ENCODE measurements at regions not wholly inside any gene's neighbourhood (a gene's known extent, or its start where the extent isn't known, plus 50 kb on each side); places are given as distances from the start of the nearest gene placed in this dataset.

DNA sequence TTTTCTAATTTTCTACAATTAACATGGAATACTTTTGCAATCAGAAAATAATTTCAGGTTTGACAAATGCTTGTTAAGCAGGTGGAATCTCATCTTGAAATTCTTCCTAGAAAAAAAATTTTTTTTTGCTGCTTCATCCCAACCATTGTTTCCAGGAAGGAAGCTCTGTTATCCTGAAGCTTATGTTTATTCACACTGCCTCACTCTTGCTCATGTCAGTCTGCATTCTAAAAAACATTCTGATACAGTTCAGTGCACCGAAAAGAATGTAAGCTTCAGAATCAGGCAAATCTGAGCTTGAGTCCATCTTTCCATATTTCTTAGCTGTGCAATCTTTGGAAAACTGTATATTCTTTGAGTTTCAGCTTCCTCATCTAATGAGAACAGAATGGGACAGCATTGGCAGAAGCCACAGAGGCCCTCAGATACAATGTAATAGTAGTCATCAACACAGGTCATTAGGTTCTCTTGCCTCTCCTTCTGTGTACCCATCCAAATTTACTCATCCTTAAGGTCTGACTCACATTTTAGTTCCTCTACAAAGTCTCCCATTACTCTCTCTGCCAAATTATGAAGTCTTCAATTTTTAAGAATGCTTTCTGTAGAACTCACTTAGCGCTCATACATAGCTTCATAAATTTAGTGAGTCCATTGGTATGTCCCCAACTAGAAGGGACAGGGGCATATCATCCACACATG is 881.8 kb upstream of the NR2F2 start:
- ATAC-seq (no peak), DNase-seq (no peak)

DNA sequence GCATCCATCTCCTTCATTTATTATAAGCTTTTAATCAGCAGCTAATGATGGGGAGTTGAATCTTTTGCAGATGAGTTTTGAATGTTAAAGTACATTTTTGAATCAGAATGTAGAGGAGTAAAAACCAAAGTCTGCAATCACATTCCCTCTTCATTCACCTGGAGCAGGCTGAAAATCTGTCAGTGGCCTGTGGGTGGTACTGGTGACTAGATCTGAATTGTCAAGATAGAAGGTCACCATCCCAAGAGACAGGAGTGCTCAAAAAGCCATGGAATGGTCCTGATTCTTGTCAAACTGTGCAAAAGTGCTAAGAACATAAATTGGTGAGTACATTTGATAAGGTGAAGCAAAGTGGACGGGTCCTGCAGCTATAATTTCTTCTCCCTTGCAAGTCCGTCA is 881.3 kb upstream of the NR2F2 start:
- no peak for DNase-seq
- no peak for ATAC-seq

DNA sequence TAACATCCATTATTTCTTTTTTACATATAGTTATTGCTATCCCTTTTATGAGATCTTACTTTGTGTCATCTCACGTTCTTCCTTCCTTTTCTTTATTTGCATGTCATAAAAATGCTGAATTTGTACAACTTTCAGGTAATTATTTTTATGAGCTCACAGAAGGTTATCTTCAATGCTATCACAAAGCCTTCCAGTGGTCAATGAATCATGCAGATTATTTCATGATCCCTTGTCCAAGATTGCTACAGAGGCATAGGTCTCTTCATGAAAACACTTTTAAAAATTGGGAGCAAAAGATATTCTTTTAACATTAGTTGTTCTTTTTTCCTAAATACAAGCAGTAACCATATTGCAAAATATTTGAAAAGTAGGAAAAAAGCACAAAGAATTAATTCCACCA is 880.1 kb upstream of the NR2F2 start:
- DNase-seq (no peak), ATAC-seq (no peak)

DNA sequence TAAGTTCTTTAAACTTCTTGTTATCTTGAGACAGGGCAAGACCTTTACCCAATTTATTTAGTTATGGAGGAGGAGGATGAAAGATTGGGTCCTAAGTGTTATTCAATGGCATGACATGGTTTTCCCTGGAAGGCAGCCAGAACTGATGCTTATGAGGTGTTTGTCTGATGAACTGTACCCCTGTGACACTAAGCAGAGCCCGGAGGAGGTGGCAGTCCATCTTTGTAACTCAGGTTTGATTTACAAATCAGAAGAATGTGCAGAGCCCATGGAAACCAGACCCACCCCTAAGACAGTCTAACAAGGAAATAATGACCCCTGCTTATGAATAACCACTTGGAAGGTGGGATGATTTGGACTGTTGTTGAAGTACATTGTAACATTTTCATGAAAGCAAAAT is 878.6 kb upstream of the NR2F2 start:
- no peak for ATAC-seq

GRCh38 chr15:95454403-95455262 is 875.9 kb upstream of the NR2F2 start:
- no peak for ATAC-seq
- no peak for DNase-seq

More for the DNA sequence above, 878.6 kb upstream of the NR2F2 start:
- DNase-seq, result no peak

- ATAC-seq (no peak), DNase-seq (no peak)
These were observed 873.0 kb upstream of the NR2F2 start for GRCh38 chr15:95457520-95457919.

- DNase-seq (no peak), ATAC-seq (no peak)
These were observed 871.8 kb upstream of the NR2F2 start for GRCh38 chr15:95458721-95459120.

GRCh38 chr15:95459273-95459672 is 871.2 kb upstream of the NR2F2 start:
- ATAC-seq (no peak), DNase-seq (no peak)

DNA sequence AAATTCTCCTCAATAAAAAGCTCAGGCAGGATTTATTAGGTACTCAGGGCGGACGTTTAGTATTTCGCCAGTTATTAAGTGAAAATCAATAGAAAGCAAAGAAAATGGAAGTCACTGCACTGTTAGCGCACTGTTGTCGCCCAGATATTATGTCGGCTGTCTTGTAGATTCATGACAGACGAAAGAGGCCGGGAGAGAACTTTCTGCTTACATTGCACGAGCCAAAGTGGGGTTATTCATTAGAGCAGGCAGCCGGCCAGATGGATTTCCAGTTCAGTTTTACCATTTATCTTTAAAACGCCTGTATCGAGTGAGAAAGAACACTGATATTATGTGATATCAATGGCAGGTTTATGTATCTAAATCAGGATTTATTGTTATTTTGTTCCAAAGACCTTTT is 866.0 kb upstream of the NR2F2 start:
- no peak for DNase-seq
- no peak for ATAC-seq

DNA sequence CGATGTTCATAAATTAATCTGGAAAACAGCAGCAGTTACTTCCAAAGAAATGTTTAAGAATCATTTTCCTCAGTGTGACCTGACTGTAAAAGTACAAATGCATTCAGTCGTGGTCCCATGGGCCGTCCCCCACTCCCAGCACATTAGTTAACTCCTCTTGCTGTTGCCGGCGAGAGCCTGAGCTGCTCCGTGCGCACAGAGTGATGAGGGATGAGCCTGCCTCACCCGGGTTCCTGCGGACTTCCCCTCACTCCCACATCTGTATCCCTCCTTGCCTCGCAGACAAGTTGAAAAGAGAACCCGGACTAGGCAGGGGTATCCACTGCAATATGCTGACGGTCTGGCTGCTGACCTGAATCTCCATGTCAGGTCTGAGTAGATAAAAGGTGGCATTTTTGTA is 861.7 kb upstream of the NR2F2 start:
- DNase-seq, result no peak
- no peak for ATAC-seq

DNA sequence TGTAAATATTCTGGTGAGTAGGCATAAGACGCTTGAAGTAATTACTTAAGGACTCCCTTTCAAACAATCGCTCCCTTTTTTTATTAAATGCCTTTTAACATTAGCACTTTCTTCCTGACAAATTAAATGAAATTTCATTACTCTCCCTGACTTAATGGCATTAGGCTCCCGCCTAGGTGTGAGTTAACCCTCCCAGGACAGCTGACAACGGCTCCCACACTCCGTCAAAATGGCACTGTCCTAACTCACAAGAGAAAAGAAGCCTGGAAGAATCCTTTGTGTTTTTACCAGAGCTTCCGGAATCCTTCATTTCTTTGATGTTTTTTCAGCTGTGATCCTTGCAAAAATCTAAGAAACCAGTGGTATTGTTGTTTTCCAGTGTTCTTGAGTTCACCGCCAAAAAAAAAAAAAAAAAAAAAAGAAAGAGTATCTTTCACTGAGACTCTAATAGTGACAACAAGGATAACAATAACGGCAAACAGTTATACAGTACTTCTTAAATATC is 861.0 kb upstream of the NR2F2 start:
- no peak for DNase-seq
- ATAC-seq, result no peak

- ATAC-seq (no peak), DNase-seq (no peak)
These were observed 860.0 kb upstream of the NR2F2 start for GRCh38 chr15:95470529-95470928.

GRCh38 chr15:95470997-95471689 is 859.4 kb upstream of the NR2F2 start:
- DNase-seq (no peak), ATAC-seq (no peak)

DNA sequence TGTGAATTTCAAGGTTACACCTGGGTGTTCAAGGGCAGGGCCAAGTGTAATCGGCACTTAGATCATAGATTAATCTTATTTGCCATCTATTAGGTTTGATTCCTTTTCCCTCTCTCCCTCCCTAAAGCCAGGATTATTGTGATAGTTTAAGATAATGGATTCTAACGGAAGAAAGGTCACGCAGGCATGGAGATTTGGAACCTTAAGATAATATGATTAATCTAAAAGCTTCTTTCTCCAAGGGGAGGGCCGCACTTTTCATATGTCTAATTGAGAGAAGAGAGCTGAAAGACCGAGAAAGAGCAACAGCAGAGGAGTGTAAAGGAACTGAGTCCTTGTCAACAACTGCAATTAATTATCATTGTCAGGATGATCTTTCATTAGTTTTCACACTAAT is 858.8 kb upstream of the NR2F2 start:
- no peak for ATAC-seq
- no peak for DNase-seq

GRCh38 chr15:95475067-95475466 is 855.4 kb upstream of the NR2F2 start:
- ATAC-seq (no peak), DNase-seq (no peak)

DNA sequence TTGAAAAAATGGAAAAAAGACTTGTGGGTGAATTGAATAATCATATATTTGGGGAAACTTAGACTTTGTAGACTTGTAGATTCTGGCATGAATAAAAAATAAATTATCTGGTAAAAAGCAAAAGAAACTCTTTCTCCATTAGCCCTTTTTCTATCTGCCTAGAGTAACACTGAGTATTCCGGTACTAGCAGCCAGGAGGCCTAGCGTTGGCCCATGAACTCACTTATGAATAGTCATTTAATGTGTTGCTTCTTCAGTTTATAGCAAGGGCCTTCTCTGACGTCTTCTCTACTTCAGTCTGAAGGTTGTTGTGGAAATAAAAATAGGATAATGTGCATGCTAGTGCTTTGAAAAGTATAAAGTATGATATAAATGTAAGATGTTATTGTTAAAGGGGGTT is 851.2 kb upstream of the NR2F2 start:
- DNase-seq (no peak), ATAC-seq (no peak)

- ATAC-seq (no peak), DNase-seq (no peak)
These were observed 845.1 kb upstream of the NR2F2 start for GRCh38 chr15:95485367-95485766.

- ATAC-seq (no peak), DNase-seq (no peak)
These were observed 844.3 kb upstream of the NR2F2 start for GRCh38 chr15:95486224-95486623.

- ATAC-seq, result no peak
- no peak for DNase-seq
These were observed 841.4 kb upstream of the NR2F2 start for GRCh38 chr15:95489103-95489502.

DNA sequence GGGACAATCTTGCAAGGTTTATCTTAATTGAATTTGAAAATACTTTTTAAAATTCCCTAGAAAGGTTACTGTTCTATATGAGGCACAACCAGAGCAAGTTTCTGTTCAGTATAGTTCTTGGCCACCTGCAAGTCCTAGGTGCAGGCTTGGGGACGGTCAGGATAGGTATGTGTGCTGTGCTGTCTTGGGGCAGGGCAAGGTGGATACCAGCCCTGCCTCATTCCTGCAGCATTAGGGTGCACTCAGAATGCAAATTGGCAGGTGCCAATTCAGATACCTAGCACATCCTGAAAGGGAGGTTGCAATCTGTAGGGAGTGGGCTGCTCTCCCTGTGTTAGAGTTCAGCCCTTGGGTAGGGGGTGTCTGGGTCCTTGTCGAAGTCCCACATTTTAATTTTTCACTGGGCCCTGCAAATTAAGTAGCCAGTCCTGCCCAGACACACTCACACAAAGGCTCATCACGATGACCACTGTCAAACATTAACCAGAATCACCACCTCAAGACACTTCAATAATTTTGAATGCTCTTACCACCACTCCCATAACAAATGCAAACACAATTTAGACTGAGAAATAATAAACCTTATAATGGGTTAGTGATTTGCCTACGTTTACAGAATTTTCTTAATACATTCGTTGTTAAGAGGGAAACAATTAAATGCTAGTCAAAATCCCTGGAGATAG is 838.0 kb upstream of the NR2F2 start:
- DNase-seq (no peak), ATAC-seq (no peak)

DNA sequence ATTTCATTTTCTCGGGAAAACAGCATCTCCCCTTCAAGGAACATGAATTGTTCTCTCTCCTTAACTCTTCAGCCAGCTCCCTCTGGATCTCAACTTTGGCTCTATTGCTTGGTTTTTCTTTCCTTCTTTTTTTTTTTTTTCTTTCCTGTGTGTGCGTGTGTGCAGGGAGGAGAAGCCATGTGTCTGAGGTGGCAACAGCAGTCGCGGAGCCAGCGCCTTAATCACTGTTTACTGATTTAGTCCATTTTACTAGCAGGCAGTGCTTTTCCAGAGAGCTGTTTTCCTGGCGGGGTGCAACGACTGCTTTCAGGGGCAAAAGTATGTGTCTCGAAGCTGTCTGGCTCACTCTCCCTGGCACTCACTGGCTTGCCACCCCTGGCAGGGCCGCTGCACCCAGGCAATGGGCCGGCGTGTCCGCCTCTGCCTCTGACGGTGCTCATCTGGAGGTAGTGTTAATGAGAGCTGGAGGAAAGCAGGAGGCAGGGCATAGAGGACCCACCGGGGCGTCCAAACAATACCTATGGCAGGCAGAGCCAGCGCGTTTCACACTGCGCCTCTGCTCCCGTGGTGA is 835.4 kb upstream of the NR2F2 start:
- DNase-seq, result no peak

GRCh38 chr15:95497634-95498033 is 832.9 kb upstream of the NR2F2 start:
- DNase-seq (no peak), ATAC-seq (no peak)

More for the DNA sequence above, 835.4 kb upstream of the NR2F2 start:
- ATAC-seq, result no peak
